SK-N-SH (cell line): ENCODE measurements at regions not wholly inside any gene's neighbourhood (a gene's known extent, or its start where the extent isn't known, plus 50 kb on each side); places are given as distances from the start of the nearest gene placed in this dataset.

Experiments
- CTCF ChIP-seq: fragments of 200-600 bp; sonication (generic); IDR thresholded peaks from 2 replicates; pipeline ENCODE4 v1.6.1; 2017; ENCODE audit warnings: antibody characterized with exemption, mild to moderate bottlenecking, moderate library complexity
- EP300 ChIP-seq, 2 experiments: IDR thresholded peaks; 2 replicates each; pipeline versions ENCODE4 v1.4.0 to v1.6.1; 2012; ENCODE audit warnings: borderline replicate concordance in 1 of 2, low read depth in 1 of 2, low read length in 1 of 2
- FOXM1 ChIP-seq: IDR thresholded peaks from 2 replicates; pipeline ENCODE4 v1.4.0; 2012; ENCODE audit warnings: low read depth, mild to moderate bottlenecking
- NFIC ChIP-seq: IDR thresholded peaks from 2 replicates; pipeline ENCODE4 v1.4.0; 2012; ENCODE audit warnings: borderline replicate concordance
- NRF1 ChIP-seq: IDR thresholded peaks from 2 replicates; pipeline ENCODE4 v1.6.1; 2012; ENCODE audit warnings: low read depth, mild to moderate bottlenecking, low read length
- POLR2AphosphoS5 ChIP-seq: IDR thresholded peaks from 2 replicates; pipeline ENCODE4 v1.6.1; 2012; ENCODE audit warnings: low read depth, low read length
- RCOR1 ChIP-seq: fragments of 150-350 bp; IDR thresholded peaks from 2 replicates; pipeline ENCODE4 v1.6.1; 2017; ENCODE audit warnings: antibody characterized with exemption, low read length
- SIN3A ChIP-seq: IDR thresholded peaks from 2 replicates; pipeline ENCODE4 v1.6.1; 2012; ENCODE audit warnings: low read depth, mild to moderate bottlenecking, low read length, moderate library complexity, borderline replicate concordance
- TAF1 ChIP-seq: IDR thresholded peaks from 2 replicates; pipeline ENCODE4 v1.6.1; 2012; ENCODE audit warnings: low read depth, mild to moderate bottlenecking, low read length, moderate library complexity, borderline replicate concordance
- USF2 ChIP-seq: fragments of 150-350 bp; IDR thresholded peaks from 2 replicates; pipeline ENCODE4 v1.6.1; 2017; ENCODE audit warnings: antibody characterized with exemption, low read length, low read depth, borderline replicate concordance
- TF ChIP-seq, protein P1 (sequence below): IDR thresholded peaks from 2 replicates; pipeline ENCODE4 v1.4.0; 2012; ENCODE audit warnings: low read depth, borderline replicate concordance

DNA sequence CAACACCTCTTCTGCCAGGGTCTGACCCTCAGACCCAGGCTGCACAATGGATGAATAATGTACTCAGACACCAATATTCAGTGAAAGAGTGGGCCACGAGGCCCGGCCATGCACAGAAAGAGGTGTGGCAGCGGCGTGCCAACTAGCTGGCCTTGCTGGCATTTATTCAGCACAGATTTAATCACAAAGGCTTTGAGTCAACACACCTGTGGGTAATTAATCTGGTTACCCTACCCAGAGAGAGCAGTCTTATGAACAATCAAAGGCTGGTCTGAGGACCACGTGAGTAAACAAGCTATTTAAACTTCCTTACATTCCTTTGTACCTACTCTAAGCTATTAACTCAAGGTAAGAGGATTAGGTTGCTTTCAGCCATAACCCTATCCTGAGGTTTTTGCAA is 324.8 kb downstream of the C12orf50 start:
- TF ChIP-seq CTCF (no peak), POLR2AphosphoS5 (no peak), NRF1 (no peak), EP300 (IDR thresholded peaks at IDR 0.05; ENCODE audit: borderline replicate concordance in 1 of 2, low read depth in 1 of 2, low read length in 1 of 2) (no peak), FOXM1 (no peak), NFIC (no peak), RCOR1 (no peak), USF2 (no peak), SIN3A (no peak), TAF1 (no peak)
- TF ChIP-seq, protein P1, sequence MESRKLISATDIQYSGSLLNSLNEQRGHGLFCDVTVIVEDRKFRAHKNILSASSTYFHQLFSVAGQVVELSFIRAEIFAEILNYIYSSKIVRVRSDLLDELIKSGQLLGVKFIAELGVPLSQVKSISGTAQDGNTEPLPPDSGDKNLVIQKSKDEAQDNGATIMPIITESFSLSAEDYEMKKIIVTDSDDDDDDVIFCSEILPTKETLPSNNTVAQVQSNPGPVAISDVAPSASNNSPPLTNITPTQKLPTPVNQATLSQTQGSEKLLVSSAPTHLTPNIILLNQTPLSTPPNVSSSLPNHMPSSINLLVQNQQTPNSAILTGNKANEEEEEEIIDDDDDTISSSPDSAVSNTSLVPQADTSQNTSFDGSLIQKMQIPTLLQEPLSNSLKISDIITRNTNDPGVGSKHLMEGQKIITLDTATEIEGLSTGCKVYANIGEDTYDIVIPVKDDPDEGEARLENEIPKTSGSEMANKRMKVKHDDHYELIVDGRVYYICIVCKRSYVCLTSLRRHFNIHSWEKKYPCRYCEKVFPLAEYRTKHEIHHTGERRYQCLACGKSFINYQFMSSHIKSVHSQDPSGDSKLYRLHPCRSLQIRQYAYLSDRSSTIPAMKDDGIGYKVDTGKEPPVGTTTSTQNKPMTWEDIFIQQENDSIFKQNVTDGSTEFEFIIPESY: no peak
